ENCODE measurements at regions not wholly inside any gene's neighbourhood (a gene's known extent, or its start where the extent isn't known, plus 50 kb on each side); places are given as distances from the start of the nearest gene placed in this dataset.

GRCh38 chr4:111814961-111815360 lies 330.3 kb upstream of the FAM241A start:
- Histone ChIP-seq H3K9ac (ENCODE audit: extremely low read depth, low read length, poor library complexity, severe bottlenecking) (no peak overlapping the region), H3K4me3 (ENCODE audit: low read length) (no peak overlapping the region), H3K27me3 (ENCODE audit: control insufficient read depth, insufficient read depth, low read length, poor library complexity, severe bottlenecking) (no peaks in the 10 kb centered on the region), H3K27ac (ENCODE audit: low read depth, low read length) (no peak overlapping the region), H3K9me3 (ENCODE audit: control insufficient read depth, low read length) (peaks cover 28% of the 10 kb centered on the region), H3K36me3 (ENCODE audit: control insufficient read depth, insufficient read depth, low read length) (no peaks in the 10 kb centered on the region), H3K4me1 (ENCODE audit: control insufficient read depth, insufficient read depth, low read length) (peaks cover 5% of the 10 kb centered on the region)
- H3K27ac Mint-ChIP-seq = no peak overlapping the region
- H3K4me3 Mint-ChIP-seq = no peak overlapping the region
- 80 to 96% methylated on average over 1 to 6 of the region's 6 CpGs for WGBS, 2 experiments (ENCODE audit: insufficient coverage in 1 of 2, insufficient read length in 1 of 2)
- DNase-seq = no peak
- TF ChIP-seq, protein P1, sequence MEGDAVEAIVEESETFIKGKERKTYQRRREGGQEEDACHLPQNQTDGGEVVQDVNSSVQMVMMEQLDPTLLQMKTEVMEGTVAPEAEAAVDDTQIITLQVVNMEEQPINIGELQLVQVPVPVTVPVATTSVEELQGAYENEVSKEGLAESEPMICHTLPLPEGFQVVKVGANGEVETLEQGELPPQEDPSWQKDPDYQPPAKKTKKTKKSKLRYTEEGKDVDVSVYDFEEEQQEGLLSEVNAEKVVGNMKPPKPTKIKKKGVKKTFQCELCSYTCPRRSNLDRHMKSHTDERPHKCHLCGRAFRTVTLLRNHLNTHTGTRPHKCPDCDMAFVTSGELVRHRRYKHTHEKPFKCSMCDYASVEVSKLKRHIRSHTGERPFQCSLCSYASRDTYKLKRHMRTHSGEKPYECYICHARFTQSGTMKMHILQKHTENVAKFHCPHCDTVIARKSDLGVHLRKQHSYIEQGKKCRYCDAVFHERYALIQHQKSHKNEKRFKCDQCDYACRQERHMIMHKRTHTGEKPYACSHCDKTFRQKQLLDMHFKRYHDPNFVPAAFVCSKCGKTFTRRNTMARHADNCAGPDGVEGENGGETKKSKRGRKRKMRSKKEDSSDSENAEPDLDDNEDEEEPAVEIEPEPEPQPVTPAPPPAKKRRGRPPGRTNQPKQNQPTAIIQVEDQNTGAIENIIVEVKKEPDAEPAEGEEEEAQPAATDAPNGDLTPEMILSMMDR (conservative IDR thresholded peaks at IDR 0.05) = no peak
- H3K9me3 Mint-ChIP-seq = peaks cover 27% of the 10 kb centered on the region
- no peaks in the 10 kb centered on the region for H3K36me3 Mint-ChIP-seq (ENCODE audit: low read depth)
- peaks cover 2% of the 10 kb centered on the region for H3K27me3 Mint-ChIP-seq (ENCODE audit: insufficient read depth)
- peaks cover 11% of the 10 kb centered on the region for H3K4me1 Mint-ChIP-seq

DNA sequence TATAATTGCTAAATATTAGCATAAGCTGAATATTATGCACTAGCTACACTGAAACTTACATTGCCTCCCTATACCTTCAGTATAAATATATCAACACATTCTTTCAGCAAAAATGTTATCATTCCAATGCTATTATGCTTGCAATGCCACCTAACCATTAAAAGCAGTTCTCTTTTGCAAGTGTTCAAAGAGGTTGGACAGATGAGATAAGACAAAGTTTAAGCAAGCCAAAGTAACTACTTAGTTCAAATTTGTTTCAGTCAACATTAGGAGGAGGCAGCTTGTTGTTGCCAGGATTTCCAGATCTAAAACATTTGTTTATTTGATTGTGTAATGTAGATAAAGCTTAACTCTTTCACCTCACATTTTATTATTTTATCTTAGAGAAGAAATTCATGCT lies 323.9 kb upstream of the FAM241A start:
- Mint-ChIP-seq H3K27ac (no peak overlapping the region), H3K4me3 (no peak overlapping the region), H3K36me3 (ENCODE audit: low read depth) (no peaks in the 10 kb centered on the region), H3K9me3 (peaks cover 22% of the 10 kb centered on the region), H3K4me1 (no peaks in the 10 kb centered on the region), H3K27me3 (ENCODE audit: insufficient read depth) (no peaks in the 10 kb centered on the region)
- Histone ChIP-seq H3K4me3 (ENCODE audit: low read length) (no peak overlapping the region), H3K4me1 (ENCODE audit: control insufficient read depth, insufficient read depth, low read length) (no peaks in the 10 kb centered on the region), H3K36me3 (ENCODE audit: control insufficient read depth, insufficient read depth, low read length) (no peaks in the 10 kb centered on the region), H3K27ac (ENCODE audit: low read depth, low read length) (no peak overlapping the region), H3K9me3 (ENCODE audit: control insufficient read depth, low read length) (peaks cover 26% of the 10 kb centered on the region), H3K9ac (ENCODE audit: extremely low read depth, low read length, poor library complexity, severe bottlenecking) (no peak overlapping the region), H3K27me3 (ENCODE audit: control insufficient read depth, insufficient read depth, low read length, poor library complexity, severe bottlenecking) (no peaks in the 10 kb centered on the region)
- DNase-seq = no peak
- TF ChIP-seq, protein P1 (conservative IDR thresholded peaks at IDR 0.05) = no peak

- Mint-ChIP-seq H3K4me3 (no peak overlapping the region), H3K4me1 (peaks cover 8% of the 10 kb centered on the region), H3K27me3 (ENCODE audit: insufficient read depth) (no peaks in the 10 kb centered on the region), H3K9me3 (peaks cover 3% of the 10 kb centered on the region), H3K36me3 (ENCODE audit: low read depth) (no peaks in the 10 kb centered on the region), H3K27ac (no peak overlapping the region)
- Histone ChIP-seq H3K4me3 (ENCODE audit: low read length) (no peak overlapping the region), H3K9me3 (ENCODE audit: control insufficient read depth, low read length) (no peaks in the 10 kb centered on the region), H3K27ac (ENCODE audit: low read depth, low read length) (no peak overlapping the region), H3K9ac (ENCODE audit: extremely low read depth, low read length, poor library complexity, severe bottlenecking) (no peak overlapping the region), H3K27me3 (ENCODE audit: control insufficient read depth, insufficient read depth, low read length, poor library complexity, severe bottlenecking) (no peaks in the 10 kb centered on the region), H3K4me1 (ENCODE audit: control insufficient read depth, insufficient read depth, low read length) (no peaks in the 10 kb centered on the region), H3K36me3 (ENCODE audit: control insufficient read depth, insufficient read depth, low read length) (no peaks in the 10 kb centered on the region)
- no peak for DNase-seq
- TF ChIP-seq, protein P1 (conservative IDR thresholded peaks at IDR 0.05) = peak; percentile 15
- 86 to 100% methylated on average over 3 of the region's 3 CpGs for WGBS, 2 experiments (ENCODE audit: insufficient coverage in 1 of 2, insufficient read length in 1 of 2)
Observed at GRCh38 chr4:111836601-111837000, 308.7 kb upstream of the FAM241A start.
